ENCODE measurements at regions not wholly inside any gene's neighbourhood (a gene's known extent, or its start where the extent isn't known, plus 50 kb on each side); places are given as distances from the start of the nearest gene placed in this dataset.

DNA sequence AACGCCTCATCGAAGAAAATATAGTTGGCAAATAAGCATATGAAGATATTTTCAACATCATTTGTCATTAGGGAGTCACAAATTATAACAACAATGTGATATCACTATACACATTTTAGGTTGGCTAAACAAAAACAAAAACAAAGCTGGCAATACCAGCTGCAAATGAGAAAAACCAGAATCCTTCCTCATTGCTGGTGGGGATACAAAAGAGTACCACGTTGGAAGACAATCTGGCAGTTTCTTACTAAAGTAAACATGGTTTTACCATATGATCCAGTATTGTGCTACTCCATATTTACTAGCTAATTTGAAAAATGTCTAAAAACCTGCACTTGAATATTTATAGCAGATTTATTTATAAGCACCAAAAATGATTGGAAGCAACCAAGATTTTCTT is 1204.1 kb downstream of the MRPL39 start:
- no peak overlapping the region for H3K27ac ChIP-seq (ENCODE audit: low read depth in 1 of 2, low read length in 2 of 2)
- WGBS: 67% methylated on average over 3 of the region's 3 CpGs
- H3K9me3 ChIP-seq (ENCODE audit: control insufficient read depth in 4 of 4, low read length in 3 of 4): no peaks in the 10 kb centered on the region
- no peak for DNase-seq (ENCODE audit: low spot score)
- TF ChIP-seq FOXA1 (IDR thresholded peaks at IDR 0.05) (no peak), HNF4A (conservative IDR thresholded peaks at IDR 0.05) (no peak), HNF4G (IDR thresholded peaks at IDR 0.05) (no peak), TAF1 (conservative IDR thresholded peaks at IDR 0.05) (no peak), RXRA (IDR thresholded peaks at IDR 0.05) (no peak), NR2F2 (IDR thresholded peaks at IDR 0.05) (no peak), GABPA (IDR thresholded peaks at IDR 0.05 in 1 of 2, conservative IDR thresholded peaks at IDR 0.05 in 1 of 2) (no peak)
- TF ChIP-seq, protein P1, sequence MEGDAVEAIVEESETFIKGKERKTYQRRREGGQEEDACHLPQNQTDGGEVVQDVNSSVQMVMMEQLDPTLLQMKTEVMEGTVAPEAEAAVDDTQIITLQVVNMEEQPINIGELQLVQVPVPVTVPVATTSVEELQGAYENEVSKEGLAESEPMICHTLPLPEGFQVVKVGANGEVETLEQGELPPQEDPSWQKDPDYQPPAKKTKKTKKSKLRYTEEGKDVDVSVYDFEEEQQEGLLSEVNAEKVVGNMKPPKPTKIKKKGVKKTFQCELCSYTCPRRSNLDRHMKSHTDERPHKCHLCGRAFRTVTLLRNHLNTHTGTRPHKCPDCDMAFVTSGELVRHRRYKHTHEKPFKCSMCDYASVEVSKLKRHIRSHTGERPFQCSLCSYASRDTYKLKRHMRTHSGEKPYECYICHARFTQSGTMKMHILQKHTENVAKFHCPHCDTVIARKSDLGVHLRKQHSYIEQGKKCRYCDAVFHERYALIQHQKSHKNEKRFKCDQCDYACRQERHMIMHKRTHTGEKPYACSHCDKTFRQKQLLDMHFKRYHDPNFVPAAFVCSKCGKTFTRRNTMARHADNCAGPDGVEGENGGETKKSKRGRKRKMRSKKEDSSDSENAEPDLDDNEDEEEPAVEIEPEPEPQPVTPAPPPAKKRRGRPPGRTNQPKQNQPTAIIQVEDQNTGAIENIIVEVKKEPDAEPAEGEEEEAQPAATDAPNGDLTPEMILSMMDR (IDR thresholded peaks at IDR 0.05; ENCODE audit: low read depth, low read length, missing input control): no peak
- TF ChIP-seq, protein P2, sequence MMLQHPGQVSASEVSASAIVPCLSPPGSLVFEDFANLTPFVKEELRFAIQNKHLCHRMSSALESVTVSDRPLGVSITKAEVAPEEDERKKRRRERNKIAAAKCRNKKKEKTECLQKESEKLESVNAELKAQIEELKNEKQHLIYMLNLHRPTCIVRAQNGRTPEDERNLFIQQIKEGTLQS (IDR thresholded peaks at IDR 0.05): no peak
- no peaks in the 10 kb centered on the region for H3K4me1 ChIP-seq (ENCODE audit: control insufficient read depth in 4 of 4, insufficient read depth in 4 of 4, low read length in 3 of 4)
- no peaks in the 10 kb centered on the region for H3K36me3 ChIP-seq (ENCODE audit: control insufficient read depth in 4 of 4, insufficient read depth in 3 of 4, low read depth in 1 of 4, low read length in 3 of 4)
- H3K9ac ChIP-seq (ENCODE audit: low read depth in 1 of 2, low read length in 2 of 2): no peak overlapping the region
- H3K27me3 ChIP-seq (ENCODE audit: control insufficient read depth in 4 of 4, insufficient read depth in 4 of 4, low read length in 3 of 4): no peaks in the 10 kb centered on the region
- H3K4me3 ChIP-seq (ENCODE audit: low read depth in 1 of 3, low read length in 3 of 3): no peak overlapping the region

DNA sequence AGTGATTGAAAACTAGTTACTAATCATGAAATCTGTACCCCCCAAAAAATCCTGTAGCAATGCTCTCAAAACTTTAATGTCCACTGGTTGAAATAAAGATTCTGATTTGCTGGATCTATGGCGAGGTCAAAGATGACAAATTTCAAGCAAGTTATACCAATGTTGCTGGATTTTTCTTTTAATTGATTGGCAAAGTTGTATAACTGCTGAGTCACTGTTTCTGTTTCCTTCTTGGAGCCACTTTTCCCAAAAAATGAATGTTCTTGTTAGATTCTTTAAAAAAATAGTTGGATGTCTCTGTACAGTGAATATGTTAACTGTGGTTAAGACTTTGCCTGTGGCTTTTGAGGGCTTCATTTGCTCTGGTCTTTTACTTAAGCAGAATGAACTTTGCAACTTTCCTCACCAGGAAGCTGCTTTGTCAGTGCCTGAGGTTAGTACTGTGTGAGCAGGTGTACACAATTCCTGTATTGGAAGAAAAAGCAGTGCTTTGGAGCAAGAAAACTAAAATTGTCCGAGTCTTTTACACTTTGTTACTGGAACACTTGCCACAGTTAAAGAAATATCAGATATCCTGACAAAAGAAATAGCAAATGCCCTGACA is 1211.9 kb downstream of the MRPL39 start:
- H3K9ac ChIP-seq (ENCODE audit: low read depth in 1 of 2, low read length in 2 of 2): no peak overlapping the region
- no peaks in the 10 kb centered on the region for H3K4me1 ChIP-seq (ENCODE audit: control insufficient read depth in 4 of 4, insufficient read depth in 4 of 4, low read length in 3 of 4)
- H3K9me3 ChIP-seq (ENCODE audit: control insufficient read depth in 4 of 4, low read length in 3 of 4): no peaks in the 10 kb centered on the region
- TF ChIP-seq, protein P2 (IDR thresholded peaks at IDR 0.05): no peak
- TF ChIP-seq RXRA (IDR thresholded peaks at IDR 0.05) (no peak), TAF1 (conservative IDR thresholded peaks at IDR 0.05) (no peak), GABPA (IDR thresholded peaks at IDR 0.05 in 1 of 2, conservative IDR thresholded peaks at IDR 0.05 in 1 of 2) (no peak), FOXA1 (IDR thresholded peaks at IDR 0.05) (no peak), RAD21 (IDR thresholded peaks at IDR 0.05) (no peak), EGR1 (IDR thresholded peaks at IDR 0.05; ENCODE audit: low read depth in 2 of 2) (no peak), HNF4A (conservative IDR thresholded peaks at IDR 0.05) (no peak)
- TF ChIP-seq, protein P3, sequence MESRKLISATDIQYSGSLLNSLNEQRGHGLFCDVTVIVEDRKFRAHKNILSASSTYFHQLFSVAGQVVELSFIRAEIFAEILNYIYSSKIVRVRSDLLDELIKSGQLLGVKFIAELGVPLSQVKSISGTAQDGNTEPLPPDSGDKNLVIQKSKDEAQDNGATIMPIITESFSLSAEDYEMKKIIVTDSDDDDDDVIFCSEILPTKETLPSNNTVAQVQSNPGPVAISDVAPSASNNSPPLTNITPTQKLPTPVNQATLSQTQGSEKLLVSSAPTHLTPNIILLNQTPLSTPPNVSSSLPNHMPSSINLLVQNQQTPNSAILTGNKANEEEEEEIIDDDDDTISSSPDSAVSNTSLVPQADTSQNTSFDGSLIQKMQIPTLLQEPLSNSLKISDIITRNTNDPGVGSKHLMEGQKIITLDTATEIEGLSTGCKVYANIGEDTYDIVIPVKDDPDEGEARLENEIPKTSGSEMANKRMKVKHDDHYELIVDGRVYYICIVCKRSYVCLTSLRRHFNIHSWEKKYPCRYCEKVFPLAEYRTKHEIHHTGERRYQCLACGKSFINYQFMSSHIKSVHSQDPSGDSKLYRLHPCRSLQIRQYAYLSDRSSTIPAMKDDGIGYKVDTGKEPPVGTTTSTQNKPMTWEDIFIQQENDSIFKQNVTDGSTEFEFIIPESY (IDR thresholded peaks at IDR 0.05): no peak
- TF ChIP-seq, protein P1 (IDR thresholded peaks at IDR 0.05; ENCODE audit: low read depth, low read length, missing input control): no peak
- TF ChIP-seq, protein P4, sequence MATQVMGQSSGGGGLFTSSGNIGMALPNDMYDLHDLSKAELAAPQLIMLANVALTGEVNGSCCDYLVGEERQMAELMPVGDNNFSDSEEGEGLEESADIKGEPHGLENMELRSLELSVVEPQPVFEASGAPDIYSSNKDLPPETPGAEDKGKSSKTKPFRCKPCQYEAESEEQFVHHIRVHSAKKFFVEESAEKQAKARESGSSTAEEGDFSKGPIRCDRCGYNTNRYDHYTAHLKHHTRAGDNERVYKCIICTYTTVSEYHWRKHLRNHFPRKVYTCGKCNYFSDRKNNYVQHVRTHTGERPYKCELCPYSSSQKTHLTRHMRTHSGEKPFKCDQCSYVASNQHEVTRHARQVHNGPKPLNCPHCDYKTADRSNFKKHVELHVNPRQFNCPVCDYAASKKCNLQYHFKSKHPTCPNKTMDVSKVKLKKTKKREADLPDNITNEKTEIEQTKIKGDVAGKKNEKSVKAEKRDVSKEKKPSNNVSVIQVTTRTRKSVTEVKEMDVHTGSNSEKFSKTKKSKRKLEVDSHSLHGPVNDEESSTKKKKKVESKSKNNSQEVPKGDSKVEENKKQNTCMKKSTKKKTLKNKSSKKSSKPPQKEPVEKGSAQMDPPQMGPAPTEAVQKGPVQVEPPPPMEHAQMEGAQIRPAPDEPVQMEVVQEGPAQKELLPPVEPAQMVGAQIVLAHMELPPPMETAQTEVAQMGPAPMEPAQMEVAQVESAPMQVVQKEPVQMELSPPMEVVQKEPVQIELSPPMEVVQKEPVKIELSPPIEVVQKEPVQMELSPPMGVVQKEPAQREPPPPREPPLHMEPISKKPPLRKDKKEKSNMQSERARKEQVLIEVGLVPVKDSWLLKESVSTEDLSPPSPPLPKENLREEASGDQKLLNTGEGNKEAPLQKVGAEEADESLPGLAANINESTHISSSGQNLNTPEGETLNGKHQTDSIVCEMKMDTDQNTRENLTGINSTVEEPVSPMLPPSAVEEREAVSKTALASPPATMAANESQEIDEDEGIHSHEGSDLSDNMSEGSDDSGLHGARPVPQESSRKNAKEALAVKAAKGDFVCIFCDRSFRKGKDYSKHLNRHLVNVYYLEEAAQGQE (IDR thresholded peaks at IDR 0.05): no peak
- no peaks in the 10 kb centered on the region for H3K27me3 ChIP-seq (ENCODE audit: control insufficient read depth in 4 of 4, insufficient read depth in 4 of 4, low read length in 3 of 4)
- no peak overlapping the region for H3K27ac ChIP-seq (ENCODE audit: low read depth in 1 of 2, low read length in 2 of 2)
- no peak for DNase-seq (ENCODE audit: low spot score)
- 48% methylated on average over 2 of the region's 2 CpGs for WGBS
- no peaks in the 10 kb centered on the region for H3K36me3 ChIP-seq (ENCODE audit: control insufficient read depth in 4 of 4, insufficient read depth in 3 of 4, low read depth in 1 of 4, low read length in 3 of 4)
- H3K4me3 ChIP-seq (ENCODE audit: low read depth in 1 of 3, low read length in 3 of 3): no peak overlapping the region
